Stimulated activated CD8-positive, alpha-beta memory T cell treated with anti-CD3 and anti-CD28 coated beads, Interleukin-15, amount 100 ng/mL, for 4 hours (primary cell): ENCODE measurements at regions not wholly inside any gene's neighbourhood (a gene's known extent, or its start where the extent isn't known, plus 50 kb on each side); places are given as distances from the start of the nearest gene placed in this dataset.
"Not testable (repeated sequence)": the region's sequence is repeated elsewhere in the genome, so short reads cannot be mapped to it uniquely, and the experiment has no call there.

Experiments
- DNase-seq, 2 donors: peaks; one replicate each; pipeline ENCODE4 v3.0.0-alpha.2; 2020; ENCODE audit warnings: low read depth in 2 of 2

DNA sequence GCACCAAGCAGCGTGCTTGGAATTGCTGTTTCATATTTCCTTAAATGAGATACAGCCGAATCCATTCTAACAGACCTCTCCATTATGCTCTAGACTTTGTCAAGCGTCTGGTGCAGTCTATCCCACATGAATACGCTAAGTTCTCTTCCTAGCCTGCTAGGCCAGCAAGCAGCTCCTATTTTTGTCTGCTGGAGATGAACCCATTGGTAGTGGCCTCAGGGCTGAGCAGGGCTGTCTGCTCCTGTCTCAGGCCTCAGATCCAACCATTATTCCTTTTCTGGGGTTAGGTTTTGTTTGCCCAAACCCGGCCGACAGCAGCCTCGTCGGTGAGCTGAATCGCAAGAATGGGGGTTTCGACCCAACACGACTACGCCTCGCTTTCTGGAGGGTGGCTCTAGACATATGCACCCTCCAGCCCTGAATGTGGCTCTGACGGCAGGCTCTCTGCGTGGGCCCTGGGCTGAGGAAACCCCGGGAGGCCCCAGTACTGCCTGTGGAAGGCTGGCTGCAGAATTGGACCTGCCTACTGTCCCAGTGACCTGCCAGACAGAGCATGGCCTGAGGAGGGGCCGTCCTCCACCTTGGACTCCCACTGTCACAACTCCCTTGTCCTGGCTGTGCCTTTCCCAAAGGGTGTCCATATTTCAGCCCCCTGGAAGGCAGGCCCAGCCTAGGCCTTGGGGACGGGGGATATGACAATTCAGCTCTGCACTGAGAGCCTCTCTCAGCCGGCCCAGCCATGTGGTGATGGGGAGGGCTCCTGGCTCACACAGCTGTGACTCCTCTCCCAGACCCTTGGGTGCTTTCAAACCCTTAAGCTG lies 267.9 kb upstream of the TCERG1L start:
- no peak for DNase-seq

DNA sequence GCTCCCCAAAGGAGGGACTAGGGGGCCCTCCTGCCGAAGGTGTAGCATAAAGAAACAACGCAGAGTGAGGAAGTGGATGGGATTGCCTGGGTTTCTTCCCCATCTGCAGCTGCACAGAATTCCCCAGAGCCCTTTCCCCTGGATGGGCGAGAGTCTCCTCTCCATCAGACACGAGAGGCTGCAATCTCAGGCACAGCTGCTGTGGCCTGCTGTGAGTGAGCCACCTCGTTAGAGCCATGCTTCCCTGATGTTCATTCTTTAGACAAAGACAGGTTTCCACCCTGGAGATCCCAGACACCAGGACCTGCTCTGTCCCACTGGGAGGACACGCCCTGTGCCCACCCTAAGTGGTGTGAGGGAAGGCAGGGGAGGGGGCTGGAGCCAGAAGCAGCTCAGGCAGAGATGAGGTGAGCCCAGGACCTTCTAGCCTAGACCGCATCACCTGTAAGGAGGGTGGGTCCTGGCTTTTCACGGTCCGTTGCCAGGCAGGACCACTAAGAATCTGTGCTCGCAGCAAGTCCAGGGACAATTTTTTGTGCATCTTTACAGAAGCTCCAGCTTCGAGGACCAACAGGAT lies 268.6 kb upstream of the TCERG1L start:
- no peak for DNase-seq

DNA sequence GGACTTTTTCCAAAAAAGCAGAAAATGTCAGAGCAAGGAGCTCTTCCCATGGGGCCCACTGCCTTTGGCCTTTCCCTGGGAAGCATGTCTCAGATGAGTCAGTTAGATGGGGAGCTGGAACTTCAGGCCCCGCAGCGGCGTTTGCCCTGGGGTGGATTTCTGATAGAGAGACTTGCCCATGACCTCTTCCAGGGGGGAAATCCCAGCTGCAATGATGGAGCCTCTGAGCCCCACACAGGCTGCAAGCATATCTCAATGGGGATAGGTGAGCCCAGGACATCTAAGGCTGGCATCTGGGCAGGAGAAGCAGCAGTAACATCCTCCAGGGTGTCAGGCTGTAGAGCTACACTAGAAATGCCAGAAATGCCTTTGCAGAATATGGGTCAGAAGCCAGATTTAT lies 269.2 kb upstream of the TCERG1L start:
- DNase-seq: no peak

DNA sequence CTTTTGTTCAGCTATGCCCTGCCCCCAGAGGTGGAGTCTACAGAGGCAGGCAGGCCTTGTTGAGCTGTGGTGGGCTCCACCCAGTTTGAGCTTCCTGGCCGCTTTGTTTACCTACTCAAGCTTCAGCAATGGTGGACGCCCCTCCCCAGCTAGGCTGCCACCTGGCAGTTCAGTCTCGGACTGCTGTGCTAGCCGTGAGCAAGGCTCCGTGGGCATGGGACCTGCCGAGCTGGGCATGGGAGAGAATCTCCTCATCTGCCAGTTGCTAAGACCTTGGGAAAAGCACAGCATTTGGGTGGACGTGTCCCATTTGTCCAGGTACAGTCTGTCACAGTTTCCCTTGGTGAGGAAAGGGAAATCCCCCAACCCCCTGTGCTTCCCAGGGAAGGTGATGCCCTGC lies 270.0 kb upstream of the TCERG1L start:
- not testable (repeated sequence) for DNase-seq

DNA sequence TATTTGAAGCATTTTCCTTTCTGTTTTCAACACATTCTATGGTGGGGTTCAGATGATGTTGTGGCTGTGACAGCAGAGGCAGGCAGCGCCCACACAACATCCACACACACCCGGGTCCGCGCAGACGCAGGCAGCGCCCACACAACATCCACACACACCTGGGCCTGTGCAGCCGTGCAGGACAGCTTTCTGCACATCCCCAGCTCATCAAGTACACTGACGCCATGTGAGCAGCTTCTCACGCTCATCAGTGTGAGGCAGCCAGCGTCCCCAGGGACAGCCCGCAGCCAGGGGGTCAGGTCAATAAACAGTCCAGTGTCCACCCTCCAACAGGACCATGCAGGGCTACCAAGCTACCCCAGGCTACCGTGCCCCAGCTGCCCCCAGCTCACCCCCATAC lies 272.8 kb upstream of the TCERG1L start:
- no peak for DNase-seq

DNA sequence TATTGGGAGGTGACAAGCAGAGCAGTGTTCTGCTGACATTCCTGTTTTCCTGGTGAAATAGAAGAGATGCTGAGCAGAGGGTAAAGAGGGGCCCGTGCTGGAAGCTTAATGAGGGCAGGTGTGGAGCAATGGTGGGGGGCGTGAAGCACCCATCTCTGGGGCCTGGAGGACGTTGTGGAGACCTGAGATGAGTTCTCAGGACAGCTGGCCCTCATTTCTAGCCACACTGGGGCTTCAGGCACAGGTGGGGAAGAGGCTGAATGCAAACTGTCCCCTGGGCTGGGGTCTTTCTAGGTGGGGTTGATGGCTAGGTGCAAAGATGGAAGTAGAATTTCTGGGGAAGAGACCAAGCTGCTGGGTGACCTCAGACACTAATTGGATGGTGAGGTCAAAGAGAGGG lies 274.2 kb upstream of the TCERG1L start:
- no peak for DNase-seq

DNA sequence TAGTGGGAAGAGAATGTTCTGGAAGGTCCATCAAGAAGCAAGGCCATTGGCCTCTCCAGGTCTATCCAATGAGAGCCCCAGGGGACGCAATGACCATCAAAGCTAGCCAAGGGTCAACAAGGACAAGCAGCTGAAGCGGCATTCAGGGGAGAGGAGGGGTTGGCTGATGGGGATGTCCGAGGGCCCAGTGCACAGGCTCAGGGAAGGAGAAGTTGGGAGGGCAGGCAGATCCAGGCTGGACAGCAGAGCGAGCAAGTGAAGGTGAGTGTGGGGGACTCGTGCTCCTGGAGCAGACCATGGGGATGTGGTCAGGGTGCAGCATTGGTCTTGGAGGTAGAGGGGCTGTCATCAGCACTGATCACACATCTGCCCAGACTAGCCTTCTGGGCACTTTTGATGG lies 275.4 kb upstream of the TCERG1L start:
- DNase-seq: no peak

DNA sequence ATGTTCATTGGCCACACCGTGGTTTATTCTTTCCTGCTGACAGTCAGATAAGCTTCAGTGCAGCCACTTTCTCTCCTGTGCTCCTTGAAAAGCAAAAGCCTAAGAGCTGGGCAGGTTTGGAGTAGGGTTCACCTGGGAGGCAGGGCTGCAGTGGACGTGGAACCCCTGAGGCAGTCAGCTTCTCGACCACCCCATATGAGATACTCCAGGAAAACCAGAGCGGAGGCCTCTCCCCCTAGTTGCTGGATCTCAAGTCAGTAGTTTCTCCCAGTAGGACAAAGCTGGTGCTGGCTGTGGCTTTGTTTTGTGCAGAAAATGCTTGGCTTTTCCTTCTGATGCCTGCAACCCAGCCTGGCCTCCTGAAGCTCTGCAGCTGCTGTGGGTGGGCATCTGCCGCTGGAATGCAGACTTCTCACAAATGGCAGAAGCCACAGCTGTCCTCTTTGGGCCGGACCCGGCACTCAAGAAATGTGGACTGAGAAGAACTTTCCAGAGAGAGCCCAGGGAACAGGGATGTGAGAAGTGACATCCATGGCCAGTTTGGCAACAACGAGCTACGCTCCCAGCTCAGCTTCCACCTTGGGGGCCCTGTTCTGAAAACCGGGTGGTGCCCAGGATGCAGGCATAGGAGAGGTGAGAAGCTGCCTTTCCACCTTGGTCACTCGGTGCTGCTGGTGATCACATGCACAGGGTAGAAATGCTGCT lies 276.6 kb upstream of the TCERG1L start:
- DNase-seq: no peak

DNA sequence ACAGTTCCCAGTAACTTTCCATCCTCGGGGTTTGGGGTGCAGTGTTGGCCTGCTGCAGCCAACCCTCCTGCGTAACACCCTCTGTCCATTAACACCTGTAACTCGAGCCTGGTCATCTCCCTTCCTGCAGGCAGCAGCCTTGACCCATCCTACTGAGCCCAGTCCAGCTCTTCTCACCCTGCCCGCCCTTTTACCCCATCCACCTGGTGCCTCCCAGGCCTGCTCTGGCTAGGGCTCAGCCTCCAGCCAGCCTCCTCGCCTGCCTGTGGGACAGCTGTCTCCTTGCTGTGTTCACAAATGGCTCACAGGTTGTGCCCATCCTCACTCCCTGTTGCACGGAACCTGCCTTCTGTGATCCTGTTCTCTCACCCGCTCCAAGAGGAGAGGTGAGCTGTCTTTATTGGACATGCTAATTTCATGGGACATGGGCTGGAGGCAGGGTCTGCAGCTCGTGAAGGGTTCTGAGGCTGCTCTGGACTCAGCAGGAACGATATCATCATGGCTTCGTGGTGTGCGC lies 277.2 kb upstream of the TCERG1L start:
- DNase-seq: no peak

DNA sequence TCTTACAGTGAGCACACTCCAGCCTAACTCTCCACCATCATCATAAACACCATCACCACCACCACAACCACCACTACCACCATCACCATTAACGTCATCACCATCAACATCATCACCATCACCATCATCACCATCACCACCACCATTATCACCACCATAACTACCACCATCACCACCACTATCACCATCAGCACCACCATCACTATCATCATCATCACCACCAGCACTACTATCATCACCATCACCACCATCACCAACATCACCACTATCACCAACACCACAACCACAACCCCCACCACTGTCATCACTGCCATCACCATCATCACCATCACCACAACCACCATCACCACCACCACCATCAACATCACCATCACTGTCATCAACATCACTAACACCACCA lies 279.0 kb upstream of the TCERG1L start:
- no peak for DNase-seq

DNA sequence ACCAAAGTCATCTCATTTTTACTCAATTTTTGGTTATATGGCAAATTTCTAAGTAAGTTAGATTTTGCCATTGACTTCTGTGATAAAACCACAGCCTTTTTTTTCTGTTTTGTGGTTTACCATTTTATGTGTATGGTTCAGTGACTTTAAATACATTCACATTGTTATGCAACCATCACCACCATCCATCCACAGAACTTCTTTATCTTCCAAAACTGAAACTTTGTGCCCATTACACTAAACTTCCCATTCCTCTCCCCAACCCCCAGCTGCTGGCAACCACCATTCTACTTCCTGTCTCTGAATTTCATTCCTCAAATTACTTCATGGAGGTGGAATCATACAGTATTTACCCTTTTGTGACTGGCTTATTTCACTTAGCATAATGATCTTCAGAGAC lies 280.4 kb upstream of the TCERG1L start:
- no peak for DNase-seq

DNA sequence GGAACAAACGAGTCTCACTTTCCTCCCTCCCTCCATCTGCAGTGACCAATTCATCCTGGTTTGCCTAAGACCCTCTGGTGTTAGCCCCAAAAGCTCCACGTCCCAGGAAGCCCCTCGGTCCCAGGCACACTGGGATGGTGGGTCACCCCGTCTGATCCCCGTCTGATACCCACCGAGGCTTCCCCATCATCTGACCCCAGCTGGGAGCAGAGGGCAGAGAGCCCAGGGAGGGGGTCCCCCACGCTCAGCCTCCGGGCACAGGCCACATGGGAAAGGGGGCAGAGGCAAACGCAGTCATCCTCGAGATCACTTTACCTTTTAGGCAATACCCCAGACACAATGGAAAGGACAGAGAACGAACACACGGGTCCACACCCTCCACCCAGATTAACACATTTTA lies 291.6 kb upstream of the PPP2R2D start:
- DNase-seq: no peak

DNA sequence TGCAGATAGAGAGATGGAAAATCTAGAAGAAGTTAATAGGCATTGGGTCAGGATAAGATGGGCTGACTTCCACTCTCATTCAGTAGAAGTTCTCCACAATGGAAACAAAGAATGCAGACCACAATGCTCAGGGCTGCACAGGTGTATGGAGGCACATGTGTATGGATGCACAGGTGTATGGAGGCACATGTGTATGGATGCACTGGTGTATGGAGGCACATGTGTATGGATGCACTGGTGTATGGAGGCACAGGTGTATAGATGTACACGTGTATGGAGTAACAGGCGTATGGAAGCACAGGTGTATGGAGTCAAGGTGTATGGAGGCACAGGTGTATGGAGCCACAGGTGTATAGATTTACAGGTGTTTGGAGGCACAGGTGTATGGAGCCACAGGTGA lies 285.7 kb upstream of the PPP2R2D start:
- DNase-seq: no peak

DNA sequence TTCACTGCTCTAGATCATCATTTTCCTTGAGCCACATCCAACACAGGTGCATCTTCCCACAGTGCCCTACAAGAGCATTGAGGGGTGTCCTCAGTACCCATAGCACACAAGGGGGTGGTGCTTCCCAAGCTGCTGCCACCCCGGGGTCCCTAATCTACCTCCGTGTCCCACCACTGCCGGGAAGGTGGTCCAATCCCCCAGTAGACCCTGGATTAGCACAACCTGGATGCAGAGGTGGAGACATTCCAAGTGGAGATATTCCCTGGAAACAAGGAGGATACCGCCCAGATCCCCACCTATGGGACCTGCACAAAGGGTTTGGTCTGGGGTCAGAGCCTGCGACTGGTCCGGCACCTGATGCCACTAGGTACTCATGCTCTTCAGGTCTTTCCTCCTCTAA lies 284.8 kb upstream of the PPP2R2D start:
- no peak for DNase-seq

DNA sequence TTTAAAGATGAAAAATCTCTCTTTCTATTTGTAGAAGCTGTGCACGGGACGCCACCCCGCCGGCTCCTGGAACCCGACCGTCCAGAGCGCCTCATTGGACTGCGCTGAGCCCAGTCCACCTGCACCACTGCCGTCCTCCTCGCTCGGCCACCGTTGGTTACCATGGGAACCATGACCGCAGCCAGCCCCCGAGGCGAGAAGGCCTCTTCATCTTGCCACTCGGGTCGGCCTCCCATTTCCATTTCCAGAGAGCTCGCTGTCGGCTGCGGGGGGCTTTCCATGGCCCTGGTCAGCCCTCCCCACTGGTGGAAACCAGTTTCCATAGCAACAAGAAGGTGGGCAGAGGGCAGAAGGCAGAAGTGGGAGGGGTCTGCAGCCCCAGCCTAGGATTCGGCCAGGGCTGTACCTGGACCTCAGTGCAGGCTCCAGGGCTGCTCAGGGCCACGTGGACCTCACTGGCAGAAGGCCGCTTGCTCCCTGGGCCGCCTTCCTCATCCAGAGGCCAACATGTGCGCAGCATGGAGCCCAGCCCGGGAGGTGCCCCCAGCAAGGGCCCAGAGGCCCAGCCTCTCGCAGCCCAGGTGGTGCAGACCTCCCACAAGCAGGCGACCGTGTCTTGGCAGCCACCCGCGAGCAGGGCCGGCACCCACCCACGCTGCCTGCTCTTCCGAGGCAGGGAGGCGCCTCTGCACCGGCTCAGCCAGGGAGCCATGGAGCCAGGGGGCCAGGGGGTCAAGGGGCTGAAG lies 283.5 kb upstream of the PPP2R2D start:
- no peak for DNase-seq

DNA sequence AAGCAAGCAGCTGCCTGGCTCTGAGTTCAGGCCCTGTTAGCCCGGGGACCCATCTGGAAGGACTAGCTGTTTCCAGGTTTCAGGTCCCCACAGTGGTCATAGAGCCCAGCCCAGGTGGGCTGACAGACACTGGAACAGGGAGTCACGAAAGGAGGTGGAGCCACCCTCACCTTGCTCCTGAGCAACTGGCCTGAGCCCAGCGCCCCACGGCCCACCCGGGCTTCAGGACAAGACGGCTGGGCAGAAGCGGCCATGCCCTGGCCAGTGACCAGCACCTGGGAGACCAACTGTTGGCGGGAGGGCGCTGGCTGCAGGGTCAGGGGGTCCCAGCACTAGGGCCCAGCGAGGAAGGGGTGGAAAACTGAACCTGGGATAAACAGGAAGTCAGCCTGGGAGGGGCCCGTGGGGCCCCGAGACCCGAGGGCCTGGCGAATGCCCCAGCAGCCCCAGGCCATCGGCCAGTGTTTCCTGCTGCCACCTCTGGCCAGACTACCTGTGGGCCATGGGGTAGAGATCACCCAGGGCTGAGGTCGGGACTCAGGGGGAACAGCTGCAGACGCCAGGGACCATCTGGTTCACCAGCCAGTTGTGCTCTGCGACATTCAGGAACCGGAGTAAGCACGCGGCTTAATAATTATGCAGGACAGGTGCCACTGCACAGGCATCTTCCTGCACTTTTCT lies 282.1 kb upstream of the PPP2R2D start:
- DNase-seq: no peak

DNA sequence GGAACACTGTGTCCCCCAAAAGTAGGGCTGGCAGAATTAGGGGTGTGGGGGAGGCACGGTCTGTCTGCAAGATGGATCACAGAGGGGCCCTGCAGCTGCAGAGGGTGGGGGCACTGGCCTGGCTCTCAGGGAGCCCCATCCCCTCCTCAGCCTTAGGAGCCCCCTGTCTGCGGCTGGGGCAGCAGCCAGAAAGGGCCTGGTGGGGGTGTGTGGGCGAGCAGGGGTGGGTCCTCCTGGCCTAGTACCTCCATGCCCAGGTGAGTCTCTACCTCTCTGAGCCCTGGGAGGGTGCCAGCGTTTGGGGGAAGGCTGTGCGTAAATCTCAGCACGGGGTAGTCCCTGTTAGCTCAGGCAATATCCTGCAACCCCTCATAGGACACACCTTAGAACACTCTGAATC lies 280.5 kb upstream of the PPP2R2D start:
- DNase-seq: no peak

DNA sequence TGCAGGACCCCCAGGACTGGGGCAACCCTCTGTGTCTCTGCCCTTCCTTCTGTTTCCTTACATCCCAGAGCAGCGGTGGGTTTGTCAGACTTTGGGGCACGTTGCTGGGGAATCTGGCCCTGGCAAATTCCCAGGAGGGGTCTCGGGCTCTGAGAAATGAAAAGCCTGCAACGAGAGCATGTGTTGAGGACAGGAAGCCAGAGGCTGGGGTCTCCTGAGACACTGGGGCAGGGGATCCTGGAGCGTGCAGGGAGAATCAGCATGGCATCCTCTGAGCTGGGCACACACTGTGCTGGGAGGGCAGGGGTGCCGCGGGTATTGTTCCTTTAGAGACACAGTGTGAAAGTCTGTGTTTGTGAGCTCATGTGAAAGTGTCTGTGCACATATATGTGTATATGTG lies 279.9 kb upstream of the PPP2R2D start:
- no peak for DNase-seq

DNA sequence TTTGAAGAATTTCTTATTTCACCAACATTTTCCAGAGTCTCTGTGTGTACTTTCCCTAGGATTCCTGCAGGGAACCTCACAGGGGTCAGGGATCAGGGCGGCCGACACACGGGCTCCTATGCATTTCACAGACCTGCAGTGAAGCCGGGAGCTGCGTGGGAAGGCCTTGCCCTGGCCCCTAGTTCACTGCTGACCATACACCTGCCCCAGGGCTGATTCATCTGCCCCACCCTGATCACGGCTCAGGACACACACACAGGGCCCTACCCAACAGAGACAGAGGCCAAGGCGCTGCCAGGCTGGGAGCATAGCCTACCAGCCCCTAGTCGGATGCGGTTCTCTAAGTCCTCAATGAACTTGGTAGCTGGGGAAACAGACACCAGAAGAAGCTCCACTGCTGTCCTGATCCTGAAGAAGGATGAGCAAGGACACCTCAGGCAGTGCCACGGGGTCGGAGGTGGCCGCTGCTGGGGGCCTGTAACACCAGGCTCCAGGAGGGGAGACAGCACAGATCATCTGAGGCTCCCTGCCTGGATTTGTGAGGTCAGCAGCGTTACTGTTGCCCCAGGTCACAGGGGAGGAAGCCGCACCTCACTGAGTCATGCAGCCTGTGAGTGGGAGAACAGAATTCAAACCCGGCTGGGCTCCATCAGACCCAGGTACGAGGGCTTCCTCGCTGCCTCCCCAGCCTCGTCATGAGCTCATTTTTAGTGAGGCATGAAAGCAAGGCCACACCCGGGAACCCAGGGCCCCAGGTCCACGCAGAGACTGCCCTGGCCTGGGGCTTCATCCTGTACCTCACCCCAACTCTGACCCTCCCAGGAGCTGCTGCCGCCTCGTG lies 278.8 kb upstream of the PPP2R2D start:
- no peak for DNase-seq

DNA sequence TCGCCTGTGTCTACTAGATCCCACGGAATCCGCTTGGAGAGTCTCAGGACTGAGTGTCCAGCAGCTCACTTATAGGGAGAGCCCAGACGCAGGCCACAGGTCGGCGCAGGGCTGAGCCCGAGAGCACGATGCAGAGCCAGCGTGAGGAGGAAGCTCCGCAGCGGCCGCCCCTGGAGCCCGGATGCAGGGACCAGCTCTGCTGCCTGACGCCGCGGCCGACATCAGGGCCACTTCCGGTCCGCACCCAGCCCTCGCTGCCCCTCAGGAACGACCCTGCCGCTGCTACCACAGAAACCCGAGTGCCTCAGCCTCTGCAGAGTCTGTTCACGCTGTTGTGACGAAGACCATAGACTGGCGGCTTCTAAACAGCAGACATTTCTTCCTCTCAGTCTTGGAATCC lies 275.8 kb upstream of the PPP2R2D start:
- DNase-seq: no peak

DNA sequence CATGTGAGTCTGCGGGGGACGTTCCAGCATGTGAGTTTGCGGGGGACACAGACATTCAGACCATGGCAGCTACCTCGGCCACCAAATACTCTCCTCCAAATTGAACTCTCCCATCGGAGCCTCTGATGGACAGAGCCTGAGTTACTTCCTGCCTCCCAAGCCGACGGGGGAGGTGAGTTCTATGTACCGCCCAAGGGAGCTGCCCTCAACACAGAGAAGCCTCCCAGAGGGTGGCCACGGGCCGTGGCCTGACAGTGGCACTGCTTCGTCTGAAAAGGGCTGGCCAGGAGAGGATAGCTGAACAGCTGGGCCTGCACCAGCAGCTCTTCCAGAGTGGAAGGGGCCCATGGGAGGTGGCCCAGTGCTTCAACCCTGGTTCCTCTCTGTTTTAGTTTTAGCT lies 274.5 kb upstream of the PPP2R2D start:
- no peak for DNase-seq
